H7 (cell line): ENCODE measurements at regions not wholly inside any gene's neighbourhood (a gene's known extent, or its start where the extent isn't known, plus 50 kb on each side); places are given as distances from the start of the nearest gene placed in this dataset.
"Not testable (repeated sequence)": the region's sequence is repeated elsewhere in the genome, so short reads cannot be mapped to it uniquely, and the experiment has no call there.

Source experiments
- DNase-seq: peaks from one replicate; pipeline ENCODE4 v3.0.0; 2012
- H3K27me3 ChIP-seq: 2 replicates; pipeline ENCODE4 v1.6.0; 2011; ENCODE audit warnings: mild to moderate bottlenecking, low read length; ENCODE audit not compliant: control insufficient read depth, insufficient read depth
- H3K36me3 ChIP-seq: replicated peaks from 2 replicates; pipeline ENCODE4 v1.5.1; 2011; ENCODE audit warnings: low read length; ENCODE audit not compliant: control insufficient read depth, insufficient read depth
- H3K4me3 ChIP-seq: 2 replicates; pipeline ENCODE4 v1.5.1; 2011; ENCODE audit warnings: low read depth, mild to moderate bottlenecking, control low read depth, low read length, moderate library complexity; ENCODE audit not compliant: insufficient read depth

GRCh38 chr2:55780697-55781096 is 87.1 kb upstream of the PNPT1 start:
- H3K27me3 ChIP-seq, result no peaks in the 10 kb centered on the region
- no peak for DNase-seq
- H3K4me3 ChIP-seq, result no peak overlapping the region
- H3K36me3 ChIP-seq, result no peaks in the 10 kb centered on the region

DNA sequence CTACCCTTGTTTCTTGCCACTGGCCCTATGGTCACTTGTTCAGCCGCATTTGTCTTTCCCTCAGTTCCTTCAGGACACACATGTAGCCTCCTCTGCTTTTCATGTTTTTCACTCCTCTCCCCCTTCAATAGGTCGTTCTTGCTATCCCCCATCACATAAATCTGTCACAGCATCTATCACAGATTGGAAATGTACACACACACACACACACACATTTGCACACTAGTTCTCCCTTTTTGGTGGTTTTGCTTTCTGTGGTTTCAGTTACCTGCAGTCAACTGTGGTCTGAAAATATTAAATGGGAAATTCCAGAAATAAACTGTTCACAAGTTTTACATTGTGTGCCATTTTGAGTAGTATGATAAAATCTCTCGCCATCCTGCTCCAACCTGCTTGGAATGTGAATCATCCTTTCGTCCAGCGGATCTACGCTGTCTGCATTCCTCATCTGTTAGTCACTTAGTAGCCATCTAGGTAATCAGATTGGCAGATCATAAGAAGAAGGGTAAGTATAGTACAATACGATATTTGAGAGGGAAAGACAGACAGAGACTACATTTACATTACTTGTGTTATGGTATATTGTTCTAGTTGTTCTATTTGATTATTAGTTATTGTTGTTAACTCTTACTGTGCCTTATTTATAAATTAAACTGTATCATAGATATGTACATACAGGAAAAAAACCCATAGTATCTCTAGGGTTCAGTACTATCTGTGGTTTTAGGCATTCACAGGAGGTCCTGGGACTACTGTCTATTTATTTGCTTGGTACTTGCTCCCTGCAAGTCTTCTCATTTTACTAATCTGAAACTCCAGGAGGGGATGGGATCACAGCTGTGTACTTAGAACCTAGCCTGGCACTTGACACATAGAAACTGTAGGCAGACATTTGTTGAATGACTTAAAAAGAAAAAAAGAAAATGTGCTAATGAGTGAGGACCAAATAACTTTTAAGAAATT is 86.1 kb upstream of the PNPT1 start:
- Histone ChIP-seq H3K36me3 (no peaks in the 10 kb centered on the region), H3K27me3 (no peaks in the 10 kb centered on the region), H3K4me3 (no peak overlapping the region)
- no peak for DNase-seq

GRCh38 chr2:55776966-55777365 is 83.3 kb upstream of the PNPT1 start:
- Histone ChIP-seq H3K4me3 (no peak overlapping the region), H3K36me3 (no peaks in the 10 kb centered on the region), H3K27me3 (no peaks in the 10 kb centered on the region)
- DNase-seq, result no peak

GRCh38 chr2:55776479-55776878 is 82.8 kb upstream of the PNPT1 start:
- H3K27me3 ChIP-seq, result no peaks in the 10 kb centered on the region
- H3K36me3 ChIP-seq, result no peaks in the 10 kb centered on the region
- DNase-seq, result no peak
- no peak overlapping the region for H3K4me3 ChIP-seq

DNA sequence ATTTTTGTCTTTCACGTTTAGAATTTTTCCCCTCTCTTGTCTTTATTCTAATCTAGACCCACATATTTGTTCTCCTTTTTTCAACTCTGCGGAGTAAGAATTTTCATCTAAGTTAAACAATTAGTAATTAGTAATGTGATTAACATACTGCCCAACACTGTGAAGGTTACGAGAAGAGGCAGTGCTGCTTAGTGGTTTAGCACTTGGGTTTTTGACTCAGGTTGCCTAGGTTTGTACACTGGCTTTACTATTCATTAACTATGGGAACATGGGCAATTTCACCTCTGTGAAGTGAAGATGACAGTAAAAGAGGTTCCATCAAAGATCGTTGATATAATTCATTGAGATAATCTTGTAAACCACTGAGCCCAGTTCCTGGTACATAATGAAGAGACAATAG is 82.2 kb upstream of the PNPT1 start:
- Histone ChIP-seq H3K4me3 (no peak overlapping the region), H3K36me3 (no peaks in the 10 kb centered on the region), H3K27me3 (no peaks in the 10 kb centered on the region)
- no peak for DNase-seq

GRCh38 chr2:55773651-55774050 is 80.0 kb upstream of the PNPT1 start:
- DNase-seq, H3K27me3 ChIP-seq, H3K4me3 ChIP-seq, H3K36me3 ChIP-seq: not testable (repeated sequence)

DNA sequence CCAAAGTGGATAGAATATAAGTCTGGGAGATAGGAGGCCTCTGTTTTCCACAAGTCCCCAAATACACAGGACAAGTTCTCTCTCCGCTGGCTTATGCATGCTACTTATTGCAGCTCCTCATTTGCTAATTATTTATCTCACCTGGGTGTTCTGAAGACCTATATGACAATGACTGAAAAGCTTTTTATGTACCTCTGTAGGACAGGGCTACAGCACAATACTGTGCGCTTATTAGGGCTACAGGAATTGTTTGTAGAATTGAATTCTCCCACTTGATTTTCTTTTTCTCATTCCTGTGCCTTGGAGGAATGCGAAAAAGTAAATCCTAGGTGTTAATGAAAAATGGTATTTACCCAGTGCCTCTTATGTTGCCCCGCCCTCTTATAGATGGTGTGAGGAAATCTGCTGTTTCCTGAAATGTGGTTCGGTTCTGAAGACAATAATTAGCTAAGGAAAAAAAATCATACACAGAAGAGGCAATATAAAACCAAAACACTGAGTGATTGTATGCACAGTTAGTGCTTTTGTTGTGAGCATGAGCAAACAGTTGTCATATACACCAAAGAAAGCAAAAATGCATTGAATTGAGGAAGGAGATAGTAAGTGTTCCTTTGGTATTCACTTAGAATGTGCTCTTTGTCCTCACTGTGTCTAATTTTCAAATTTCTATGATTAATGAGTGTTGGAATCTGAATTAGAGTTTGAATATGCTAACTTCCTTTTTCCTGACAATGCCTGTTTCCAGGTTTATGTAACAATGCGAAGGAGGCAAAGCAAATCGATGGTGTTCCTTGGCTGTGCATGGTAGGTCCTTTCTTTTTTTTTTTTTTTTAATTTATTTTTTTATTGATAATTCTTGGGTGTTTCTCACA is 78.7 kb upstream of the PNPT1 start:
- Histone ChIP-seq H3K36me3 (no peaks in the 10 kb centered on the region), H3K4me3 (no peak overlapping the region), H3K27me3 (no peaks in the 10 kb centered on the region)
- no peak for DNase-seq

DNA sequence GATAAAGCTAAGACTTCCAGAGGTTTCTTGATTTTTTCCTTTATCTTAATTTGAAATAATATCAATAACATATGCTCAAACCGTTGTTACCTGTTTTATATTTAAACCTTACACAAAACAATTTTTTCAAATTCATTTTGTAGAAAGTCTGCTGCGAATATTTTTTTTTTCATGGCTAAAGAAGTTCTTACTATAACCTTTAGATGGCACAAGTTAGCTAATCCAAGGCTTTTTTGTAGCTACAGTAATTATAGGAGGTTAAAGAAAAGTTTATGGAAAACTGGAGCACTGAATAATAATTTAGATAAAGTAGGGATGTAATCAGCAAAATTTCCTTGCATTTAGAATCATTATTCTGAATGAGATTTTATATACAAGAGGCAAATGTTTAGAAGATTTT is 78.0 kb upstream of the PNPT1 start:
- peak; percentile 32 for DNase-seq
- Histone ChIP-seq H3K36me3 (no peaks in the 10 kb centered on the region), H3K4me3 (no peak overlapping the region), H3K27me3 (no peaks in the 10 kb centered on the region)

GRCh38 chr2:55768991-55769390 is 75.3 kb upstream of the PNPT1 start:
- Histone ChIP-seq H3K4me3 (no peak overlapping the region), H3K27me3 (no peaks in the 10 kb centered on the region), H3K36me3 (no peaks in the 10 kb centered on the region)
- no peak for DNase-seq

- Histone ChIP-seq H3K36me3 (no peaks in the 10 kb centered on the region), H3K4me3 (no peak overlapping the region), H3K27me3 (no peaks in the 10 kb centered on the region)
- no peak for DNase-seq
Measured at GRCh38 chr2:55766947-55767346, 73.3 kb upstream of the PNPT1 start.

- H3K36me3 ChIP-seq, H3K4me3 ChIP-seq, DNase-seq, H3K27me3 ChIP-seq: not testable (repeated sequence)
Measured at GRCh38 chr2:55765708-55766107, 72.1 kb upstream of the PNPT1 start.

- Histone ChIP-seq H3K27me3 (no peaks in the 10 kb centered on the region), H3K36me3 (no peaks in the 10 kb centered on the region), H3K4me3 (no peak overlapping the region)
- DNase-seq, result no peak
Measured at GRCh38 chr2:55763721-55764120, 70.1 kb upstream of the PNPT1 start.

GRCh38 chr2:55761526-55761925 is 67.9 kb upstream of the PNPT1 start:
- H3K4me3 ChIP-seq, result no peak overlapping the region
- H3K36me3 ChIP-seq, result no peaks in the 10 kb centered on the region
- H3K27me3 ChIP-seq, result no peaks in the 10 kb centered on the region
- DNase-seq, result no peak

DNA sequence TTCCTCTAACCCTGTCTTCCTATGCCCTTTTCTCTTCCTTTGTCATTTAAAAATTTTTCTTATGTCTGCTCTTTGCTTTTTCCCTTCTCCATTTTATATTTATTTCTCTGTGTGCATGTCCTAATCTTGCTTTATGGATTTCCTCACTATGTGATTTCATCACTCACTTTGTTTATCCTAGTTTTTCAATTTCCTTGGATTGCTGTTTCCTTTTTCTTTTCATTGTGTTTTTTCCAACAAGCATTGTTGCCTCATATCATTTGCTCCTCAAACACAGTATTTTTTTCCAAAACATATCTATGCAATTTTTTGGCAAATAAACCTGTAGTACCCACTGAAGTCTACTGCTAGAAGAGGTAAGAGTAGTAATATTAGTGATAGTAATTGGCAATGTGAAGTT is 67.4 kb upstream of the PNPT1 start:
- H3K36me3 ChIP-seq, result no peaks in the 10 kb centered on the region
- no peaks in the 10 kb centered on the region for H3K27me3 ChIP-seq
- no peak for DNase-seq
- no peak overlapping the region for H3K4me3 ChIP-seq

DNA sequence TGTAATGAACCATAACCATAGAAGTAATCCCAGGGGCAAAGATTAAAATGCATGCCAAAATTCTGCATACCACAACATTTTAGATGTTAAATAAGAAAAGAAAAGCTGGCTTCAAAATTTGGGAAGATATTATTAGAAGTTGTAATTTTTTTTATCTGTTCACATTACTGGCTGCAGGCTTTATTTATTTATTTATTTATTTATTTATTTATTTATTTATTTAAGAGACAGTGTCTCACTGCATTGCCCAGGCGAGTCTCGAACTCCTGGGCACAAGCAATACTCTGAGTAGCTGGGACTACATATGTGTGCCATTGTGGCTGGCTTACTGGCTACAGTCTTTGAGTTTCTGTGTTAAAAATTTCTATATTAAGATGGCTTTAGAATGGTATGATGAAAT is 66.5 kb upstream of the PNPT1 start:
- no peaks in the 10 kb centered on the region for H3K27me3 ChIP-seq
- no peak overlapping the region for H3K4me3 ChIP-seq
- no peak for DNase-seq
- no peaks in the 10 kb centered on the region for H3K36me3 ChIP-seq
